SHP77 treated with DMSO at 0.1 percent for 48 hours (cell line): ENCODE measurements at regions not wholly inside any gene's neighbourhood (a gene's known extent, or its start where the extent isn't known, plus 50 kb on each side); places are given as distances from the start of the nearest gene placed in this dataset.

ENCODE experiments used
- DNase-seq: peaks from one replicate; lab custom pipeline; 2025; lab: John Stamatoyannopoulos, UW

- DNase-seq: no peak
Observed at GRCh38 chr6:21522143-21522747, 71.3 kb upstream of the SOX4 start.

GRCh38 chr6:21522797-21523456 is 70.6 kb upstream of the SOX4 start:
- peak; percentile 31 for DNase-seq

GRCh38 chr6:21523652-21524051 is 69.9 kb upstream of the SOX4 start:
- DNase-seq: peak; percentile 37

GRCh38 chr6:21524201-21524600 is 69.3 kb upstream of the SOX4 start:
- DNase-seq: peak; percentile 50

- no peak for DNase-seq
Observed at GRCh38 chr6:21526974-21527373, 66.6 kb upstream of the SOX4 start.

DNA sequence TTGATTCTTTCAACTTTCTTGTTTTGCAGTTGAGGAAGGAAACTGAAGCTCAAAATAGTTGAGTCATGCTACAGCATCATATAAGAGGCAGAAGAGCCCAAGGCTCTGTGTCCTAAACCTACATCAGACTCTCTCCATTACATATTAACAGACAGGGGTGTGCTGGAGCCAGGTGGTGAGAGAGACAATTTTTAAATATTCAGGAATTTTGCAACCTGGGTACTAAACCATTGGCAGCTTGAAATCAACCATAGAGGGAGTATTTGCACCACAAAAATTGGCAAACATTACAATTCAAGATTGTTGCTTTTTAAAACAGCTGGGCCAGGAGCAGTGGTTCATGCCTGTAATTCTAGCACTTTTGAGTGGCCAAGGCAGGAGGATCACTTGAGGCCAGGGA is 65.8 kb upstream of the SOX4 start:
- DNase-seq: no peak

- no peak for DNase-seq
Observed at GRCh38 chr6:21529431-21529830, 64.1 kb upstream of the SOX4 start.

- no peak for DNase-seq
Observed at GRCh38 chr6:21531393-21531792, 62.2 kb upstream of the SOX4 start.

- no peak for DNase-seq
Observed at GRCh38 chr6:21533678-21534077, 59.9 kb upstream of the SOX4 start.

GRCh38 chr6:21536280-21536766 is 57.2 kb upstream of the SOX4 start:
- no peak for DNase-seq

DNA sequence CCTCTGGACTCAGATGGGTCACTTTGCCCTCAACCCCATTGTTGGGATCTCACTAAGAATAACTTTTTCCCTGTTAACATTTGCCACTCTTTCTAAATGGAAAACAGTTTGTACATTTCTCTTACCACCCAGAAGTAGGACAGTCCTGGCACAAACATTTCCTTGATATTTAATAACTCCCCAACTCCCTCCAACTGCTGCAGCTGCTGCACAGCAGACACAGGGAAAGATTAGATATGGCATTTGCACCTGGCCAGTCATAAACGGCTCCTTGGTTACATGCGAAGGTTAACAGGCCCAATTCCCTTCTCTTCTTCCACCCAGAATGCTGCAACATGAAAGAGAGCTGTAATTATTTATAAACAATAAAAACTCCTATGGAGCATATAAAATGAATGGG is 55.9 kb upstream of the SOX4 start:
- DNase-seq: peak; percentile 75

GRCh38 chr6:21538186-21538798 is 55.3 kb upstream of the SOX4 start:
- DNase-seq: no peak

GRCh38 chr6:21539621-21540100 is 53.9 kb upstream of the SOX4 start:
- no peak for DNase-seq
